ENCODE measurements at regions not wholly inside any gene's neighbourhood (a gene's known extent, or its start where the extent isn't known, plus 50 kb on each side); places are given as distances from the start of the nearest gene placed in this dataset.

- dilution Hi-C loops (cut with MboI; ENCODE audit: extremely low pct_ligation_motif_present, low sequenced_read_pairs): no loop called here
- Histone ChIP-seq H3K4me2 (ENCODE audit: control insufficient read depth, extremely low read depth, insufficient read depth, low read depth, low read length) (no peak overlapping the region), H2AFZ (ENCODE audit: control insufficient read depth, low read length) (no peak overlapping the region), H3K4me3 (ENCODE audit: control insufficient read depth in 2 of 3, extremely low read depth in 1 of 3, insufficient read depth in 2 of 3, low read depth in 1 of 3, low read length in 3 of 3) (no peak overlapping the region), H3K4me1 (ENCODE audit: control insufficient read depth, extremely low read depth, insufficient read depth, low read length) (no peaks in the 10 kb centered on the region), H3K9ac (ENCODE audit: control insufficient read depth, extremely low read depth, insufficient read depth, low read length) (no peak overlapping the region), H3K9me3 (ENCODE audit: control insufficient read depth, low read depth, low read length) (no peaks in the 10 kb centered on the region), H3K36me3 (ENCODE audit: control insufficient read depth in 2 of 2, extremely low read depth in 1 of 2, insufficient read depth in 2 of 2, low read length in 2 of 2) (no peaks in the 10 kb centered on the region), H3K79me2 (ENCODE audit: control insufficient read depth, insufficient read depth, low read length) (no peaks in the 10 kb centered on the region), H3K9me1 (ENCODE audit: control insufficient read depth, extremely low read depth, insufficient read depth, low read length) (no peaks in the 10 kb centered on the region), H3K27me3 (ENCODE audit: control insufficient read depth, extremely low read depth, insufficient read depth, low read length) (no peaks in the 10 kb centered on the region), H3K27ac (ENCODE audit: control insufficient read depth, insufficient read depth, low read length) (no peak overlapping the region), H4K20me1 (ENCODE audit: control insufficient read depth, extremely low read depth, insufficient read depth, low read length) (no peaks in the 10 kb centered on the region)
- TF ChIP-seq EZH2 (IDR thresholded peaks at IDR 0.05; ENCODE audit: low read length) (no peak), CTCF (optimal IDR thresholded peaks at IDR 0.05 in 1 of 3, IDR thresholded peaks at IDR 0.05 in 1 of 3, conservative IDR thresholded peaks at IDR 0.05 in 1 of 3; ENCODE audit: extremely low read depth in 1 of 3, insufficient read depth in 2 of 3, low read length in 3 of 3) (no peak)
- no peak for DNase-seq (ENCODE audit: low read depth, low spot score)
- FAIRE-seq: no peak
Measured at GRCh38 chr10:106134326-106135000, 1030.0 kb downstream of the SORCS1 start.

GRCh38 chr10:106133451-106133850, 1031.1 kb downstream of the SORCS1 start:
- Histone ChIP-seq H3K36me3 (ENCODE audit: control insufficient read depth in 2 of 2, extremely low read depth in 1 of 2, insufficient read depth in 2 of 2, low read length in 2 of 2) (no peaks in the 10 kb centered on the region), H3K4me2 (ENCODE audit: control insufficient read depth, extremely low read depth, insufficient read depth, low read depth, low read length) (no peak overlapping the region), H3K27ac (ENCODE audit: control insufficient read depth, insufficient read depth, low read length) (no peak overlapping the region), H3K4me1 (ENCODE audit: control insufficient read depth, extremely low read depth, insufficient read depth, low read length) (no peaks in the 10 kb centered on the region), H2AFZ (ENCODE audit: control insufficient read depth, low read length) (no peak overlapping the region), H3K9me3 (ENCODE audit: control insufficient read depth, low read depth, low read length) (no peaks in the 10 kb centered on the region), H4K20me1 (ENCODE audit: control insufficient read depth, extremely low read depth, insufficient read depth, low read length) (no peaks in the 10 kb centered on the region), H3K4me3 (ENCODE audit: control insufficient read depth in 2 of 3, extremely low read depth in 1 of 3, insufficient read depth in 2 of 3, low read depth in 1 of 3, low read length in 3 of 3) (no peak overlapping the region), H3K9ac (ENCODE audit: control insufficient read depth, extremely low read depth, insufficient read depth, low read length) (no peak overlapping the region), H3K27me3 (ENCODE audit: control insufficient read depth, extremely low read depth, insufficient read depth, low read length) (no peaks in the 10 kb centered on the region), H3K9me1 (ENCODE audit: control insufficient read depth, extremely low read depth, insufficient read depth, low read length) (no peaks in the 10 kb centered on the region), H3K79me2 (ENCODE audit: control insufficient read depth, insufficient read depth, low read length) (no peaks in the 10 kb centered on the region)
- FAIRE-seq (no peak), DNase-seq (ENCODE audit: low read depth, low spot score) (no peak)
- TF ChIP-seq EZH2 (IDR thresholded peaks at IDR 0.05; ENCODE audit: low read length): no peak
- dilution Hi-C loops (cut with MboI; ENCODE audit: extremely low pct_ligation_motif_present, low sequenced_read_pairs): no loop called here

- Histone ChIP-seq H3K9ac (ENCODE audit: control insufficient read depth, extremely low read depth, insufficient read depth, low read length) (no peak overlapping the region), H3K27me3 (ENCODE audit: control insufficient read depth, extremely low read depth, insufficient read depth, low read length) (no peaks in the 10 kb centered on the region), H2AFZ (ENCODE audit: control insufficient read depth, low read length) (no peak overlapping the region), H3K4me3 (ENCODE audit: control insufficient read depth in 2 of 3, extremely low read depth in 1 of 3, insufficient read depth in 2 of 3, low read depth in 1 of 3, low read length in 3 of 3) (no peak overlapping the region), H3K36me3 (ENCODE audit: control insufficient read depth in 2 of 2, extremely low read depth in 1 of 2, insufficient read depth in 2 of 2, low read length in 2 of 2) (no peaks in the 10 kb centered on the region), H3K9me3 (ENCODE audit: control insufficient read depth, low read depth, low read length) (no peaks in the 10 kb centered on the region), H3K4me2 (ENCODE audit: control insufficient read depth, extremely low read depth, insufficient read depth, low read depth, low read length) (no peak overlapping the region), H3K27ac (ENCODE audit: control insufficient read depth, insufficient read depth, low read length) (no peak overlapping the region), H4K20me1 (ENCODE audit: control insufficient read depth, extremely low read depth, insufficient read depth, low read length) (no peaks in the 10 kb centered on the region), H3K79me2 (ENCODE audit: control insufficient read depth, insufficient read depth, low read length) (no peaks in the 10 kb centered on the region), H3K9me1 (ENCODE audit: control insufficient read depth, extremely low read depth, insufficient read depth, low read length) (no peaks in the 10 kb centered on the region), H3K4me1 (ENCODE audit: control insufficient read depth, extremely low read depth, insufficient read depth, low read length) (no peaks in the 10 kb centered on the region)
- DNase-seq (ENCODE audit: low read depth, low spot score) (no peak), FAIRE-seq (no peak)
- dilution Hi-C loops (cut with MboI; ENCODE audit: extremely low pct_ligation_motif_present, low sequenced_read_pairs): no loop called here
- TF ChIP-seq EZH2 (IDR thresholded peaks at IDR 0.05; ENCODE audit: low read length) (no peak), CTCF (optimal IDR thresholded peaks at IDR 0.05 in 1 of 3, IDR thresholded peaks at IDR 0.05 in 1 of 3, conservative IDR thresholded peaks at IDR 0.05 in 1 of 3; ENCODE audit: extremely low read depth in 1 of 3, insufficient read depth in 2 of 3, low read length in 3 of 3) (no peak)
Measured at GRCh38 chr10:106132956-106133355, 1031.5 kb downstream of the SORCS1 start.

Data from keratinocyte (primary cell).